IPS DF 19.7 (cell line): ENCODE measurements at regions not wholly inside any gene's neighbourhood (a gene's known extent, or its start where the extent isn't known, plus 50 kb on each side); places are given as distances from the start of the nearest gene placed in this dataset.
"Not testable (repeated sequence)": the region's sequence is repeated elsewhere in the genome, so short reads cannot be mapped to it uniquely, and the experiment has no call there.

Experiments
- DNase-seq: peaks from one replicate; pipeline ENCODE4 v3.0.0-alpha.2; 2013; ENCODE audit warnings: low read depth, low spot score

DNA sequence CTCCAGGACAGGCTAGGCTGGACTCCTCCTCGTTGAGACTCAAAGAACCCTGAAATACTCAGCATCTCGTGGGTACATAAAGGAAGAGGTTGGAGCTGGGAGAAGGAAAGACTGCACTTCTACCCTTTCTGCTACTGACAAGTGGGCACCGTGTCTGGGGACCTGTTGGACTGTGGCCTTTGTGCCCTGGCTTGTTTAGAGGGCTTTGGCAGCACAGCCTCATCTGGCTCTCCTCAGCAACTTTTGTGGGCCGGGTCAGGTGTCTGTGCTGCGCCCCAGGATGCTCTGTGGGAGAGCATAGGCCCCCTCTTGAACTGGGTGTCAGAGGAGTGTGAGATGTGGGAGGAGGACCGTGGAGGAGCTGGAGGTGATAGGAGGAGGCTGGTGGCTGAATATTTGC, 142.4 kb downstream of the FCRL5 start:
- no peak for DNase-seq

DNA sequence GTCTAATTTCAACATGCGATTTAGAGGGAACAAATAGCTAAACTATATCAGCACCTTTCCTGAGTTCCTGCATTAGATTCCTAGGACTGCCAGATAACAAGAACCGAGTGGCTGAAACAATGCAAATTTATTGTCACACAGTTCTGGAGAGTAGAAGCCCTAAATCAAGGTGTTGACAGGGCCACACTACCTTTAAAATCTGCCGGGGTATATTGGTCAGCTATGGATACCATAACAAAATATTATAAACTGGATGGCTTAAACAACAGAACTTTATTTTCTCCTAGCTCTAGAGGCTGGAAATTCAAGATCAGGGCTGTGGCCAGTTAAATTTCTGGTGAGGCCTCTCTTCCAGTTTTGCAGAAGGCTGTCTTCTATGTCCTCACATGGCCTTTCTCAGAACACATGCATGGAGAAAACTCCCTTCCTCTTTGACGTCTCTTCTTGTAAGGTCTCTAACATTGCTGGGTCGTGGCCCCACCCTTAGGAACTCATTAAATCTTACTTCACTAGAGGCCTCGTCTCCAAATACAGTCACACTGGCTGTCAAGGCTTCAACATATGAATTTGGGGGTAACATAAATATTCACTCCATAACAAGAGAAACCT, 144.3 kb downstream of the FCRL5 start:
- no peak for DNase-seq

DNA sequence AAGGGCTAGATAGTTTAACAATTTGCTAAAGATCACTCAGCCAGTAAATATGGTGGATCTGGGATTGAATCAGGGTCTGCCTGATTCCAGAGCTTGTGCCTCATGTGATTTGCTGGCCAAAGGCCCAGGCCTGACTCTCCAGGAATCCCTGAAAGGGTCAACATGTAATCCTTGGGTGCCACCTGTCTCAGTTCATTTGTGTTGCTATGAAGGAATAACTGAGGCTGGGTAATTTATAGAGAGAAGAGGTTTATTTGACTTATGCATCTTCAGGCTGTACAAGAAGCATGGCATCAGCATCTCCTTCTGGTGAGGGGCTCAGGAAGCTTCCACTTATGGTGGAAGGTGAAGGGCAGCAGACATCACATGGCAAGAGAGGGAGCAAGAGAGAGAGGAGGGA, 144.9 kb downstream of the FCRL5 start:
- no peak for DNase-seq

DNA sequence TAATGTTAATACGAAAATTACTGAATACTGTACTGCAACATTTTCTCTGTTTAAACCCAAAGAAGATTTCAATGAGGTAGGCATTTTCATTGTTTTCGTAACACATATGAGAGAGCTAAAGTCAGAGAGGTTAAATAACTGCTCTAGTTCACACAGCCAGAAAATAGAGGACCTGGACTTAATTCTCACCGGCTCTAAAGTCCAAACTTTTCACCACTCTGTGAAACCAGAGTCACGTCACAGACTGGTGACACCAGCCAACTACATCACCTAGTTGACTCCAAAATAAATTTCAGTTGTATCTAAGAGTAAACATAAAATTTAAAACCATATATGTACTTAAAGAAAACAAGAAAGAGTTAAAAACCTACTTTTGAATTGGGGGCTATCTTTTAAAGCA, 146.7 kb downstream of the FCRL5 start:
- DNase-seq: no peak

DNA sequence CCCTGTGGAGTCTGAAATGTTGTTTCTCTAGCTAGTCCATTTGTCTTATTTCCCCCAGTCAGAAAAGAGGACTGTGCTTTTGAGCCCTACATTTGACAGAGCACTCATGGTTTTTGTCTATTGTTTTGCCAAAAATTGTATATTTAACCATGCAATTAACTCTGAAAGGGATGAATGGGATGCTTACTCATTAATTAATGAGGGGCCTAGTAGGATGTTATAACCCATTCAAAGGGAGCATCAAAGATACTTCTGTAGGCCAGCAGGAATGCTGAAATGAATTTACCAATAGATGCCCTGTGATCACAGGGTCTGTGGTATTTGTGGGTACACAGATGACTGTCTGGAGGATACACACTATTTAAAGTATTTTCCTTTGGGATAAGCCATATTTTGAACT, 147.7 kb downstream of the FCRL5 start:
- DNase-seq: no peak

DNA sequence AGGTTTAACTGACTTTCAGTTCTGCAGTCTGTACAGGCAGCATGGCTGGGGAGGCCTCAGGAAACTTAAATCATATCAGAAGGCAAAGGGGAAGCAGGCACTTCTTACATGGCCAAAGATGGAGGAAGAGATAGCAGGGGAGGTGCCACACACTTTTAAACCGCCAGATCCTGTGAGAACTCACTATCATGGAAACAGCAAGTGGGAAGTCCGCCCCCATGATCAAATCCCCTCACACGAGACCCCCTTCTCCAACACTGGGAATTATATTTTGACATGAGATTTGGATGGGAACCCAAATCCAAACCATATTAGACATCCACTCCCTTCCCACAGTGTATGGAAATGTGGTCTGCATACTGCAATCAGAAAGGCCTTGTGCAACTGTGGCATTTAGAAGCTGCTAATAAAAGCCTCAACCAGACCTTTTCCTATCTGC, 148.2 kb downstream of the FCRL5 start:
- DNase-seq: no peak

DNA sequence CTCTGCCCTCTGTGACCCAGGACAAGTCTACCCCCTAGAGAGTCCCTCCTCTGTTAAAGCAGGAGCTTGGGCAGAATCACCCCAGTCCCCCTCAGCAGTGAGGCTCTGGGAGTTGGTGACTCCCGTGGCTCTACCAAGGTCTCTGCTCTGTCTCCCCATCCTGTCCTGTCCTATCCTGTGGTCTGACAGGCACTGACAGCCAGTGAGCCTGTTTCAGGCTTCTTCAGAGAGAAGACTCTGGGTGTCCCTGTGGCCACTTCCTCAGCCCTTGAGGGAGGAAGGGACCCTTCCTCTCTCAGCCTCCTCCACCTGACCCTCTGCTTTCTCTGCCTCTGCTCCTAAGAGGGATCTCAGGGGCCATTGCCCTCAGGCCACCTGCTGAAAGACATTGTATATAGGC, 148.7 kb downstream of the FCRL5 start:
- no peak for DNase-seq

DNA sequence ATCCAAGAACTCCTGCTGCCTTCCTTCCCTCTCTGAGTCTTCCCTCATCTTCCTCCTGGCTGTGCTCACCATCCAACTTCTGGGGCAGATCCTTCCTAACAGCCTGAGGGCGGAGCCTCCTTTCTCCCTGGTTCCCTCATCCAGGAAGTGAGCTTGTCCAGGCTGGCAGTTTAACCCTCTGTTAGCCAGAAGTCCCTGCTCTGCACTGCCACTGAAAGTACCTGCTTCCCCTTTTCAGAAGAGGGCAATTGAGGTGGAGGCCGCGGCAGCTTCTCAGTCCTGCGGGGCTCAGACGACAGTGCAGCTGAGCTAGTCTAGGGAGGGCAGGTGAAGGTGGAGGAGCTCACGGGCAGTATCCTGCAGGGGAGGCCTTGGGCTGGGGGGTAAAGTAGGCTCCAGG, 149.1 kb downstream of the FCRL5 start:
- peak; percentile 35 for DNase-seq

DNA sequence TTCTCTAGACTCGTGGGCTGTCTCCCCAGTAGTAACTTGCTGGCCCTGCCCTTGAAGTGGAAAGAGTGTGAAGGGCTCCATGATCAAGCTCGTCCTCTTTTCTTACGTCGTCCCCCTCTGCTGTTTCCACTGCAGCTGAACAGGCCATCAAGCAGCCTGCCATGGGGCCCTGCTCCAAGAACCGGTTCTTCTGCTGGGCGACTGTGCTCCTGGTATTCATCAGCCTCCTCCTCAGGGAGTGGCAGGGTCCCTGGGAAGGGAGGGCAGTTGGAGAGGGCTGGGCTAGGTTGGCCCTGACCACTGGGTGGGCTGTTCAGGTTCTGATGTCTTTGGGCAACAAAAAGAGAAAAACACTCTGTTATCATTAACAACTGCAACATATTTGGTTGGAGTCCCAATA, 151.5 kb downstream of the FCRL5 start:
- no peak for DNase-seq

DNA sequence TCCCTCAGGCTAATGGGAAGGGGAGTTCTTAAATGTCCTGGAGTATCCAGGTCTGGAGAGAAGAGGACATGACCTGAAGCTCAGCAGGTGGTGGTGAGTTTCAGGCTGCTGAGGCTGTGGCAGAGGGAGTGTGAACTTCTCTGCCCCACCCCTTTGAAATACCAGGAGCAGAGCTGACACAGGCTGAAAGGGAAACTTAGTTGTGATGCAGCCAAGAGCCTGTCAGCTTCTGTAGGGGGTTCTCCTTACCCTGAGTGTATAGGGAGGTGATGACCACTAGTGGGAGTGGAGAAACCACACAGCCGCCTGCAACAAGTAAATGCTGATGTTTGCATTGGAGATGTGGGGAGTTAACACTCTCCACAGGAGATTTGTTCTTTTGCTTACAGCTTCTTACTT, 152.3 kb downstream of the FCRL5 start:
- DNase-seq: no peak

DNA sequence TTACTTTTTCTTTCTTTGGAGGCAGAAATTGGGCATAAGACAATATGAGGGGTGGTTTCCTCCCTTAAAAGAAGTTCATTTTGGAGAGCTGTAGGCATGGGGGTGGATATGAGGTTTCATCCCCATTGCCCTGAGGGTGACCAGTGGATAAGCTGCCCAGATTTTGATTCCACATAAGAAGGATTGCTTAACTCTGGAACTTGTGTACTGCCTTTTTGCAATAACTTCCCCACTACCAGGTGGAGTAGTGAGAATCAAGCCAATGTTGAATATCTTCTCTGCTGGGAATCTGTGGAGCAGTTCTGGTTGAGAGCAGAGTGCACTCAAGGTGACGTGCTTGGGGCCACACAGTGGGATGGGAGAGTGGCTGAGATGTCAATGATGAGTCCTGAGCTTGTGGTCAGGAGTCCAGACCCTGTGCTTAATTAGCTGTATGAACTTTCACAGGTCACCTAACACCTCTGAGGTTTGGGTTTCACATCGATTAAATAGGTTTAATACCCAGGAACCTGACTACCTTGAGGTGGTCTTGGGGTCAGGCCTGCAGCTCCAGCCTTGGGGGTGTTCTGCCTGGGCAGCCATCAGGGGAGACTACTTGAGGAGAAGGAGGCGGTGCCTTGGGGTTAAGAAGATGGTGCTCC, 152.9 kb downstream of the FCRL5 start:
- DNase-seq: no peak

DNA sequence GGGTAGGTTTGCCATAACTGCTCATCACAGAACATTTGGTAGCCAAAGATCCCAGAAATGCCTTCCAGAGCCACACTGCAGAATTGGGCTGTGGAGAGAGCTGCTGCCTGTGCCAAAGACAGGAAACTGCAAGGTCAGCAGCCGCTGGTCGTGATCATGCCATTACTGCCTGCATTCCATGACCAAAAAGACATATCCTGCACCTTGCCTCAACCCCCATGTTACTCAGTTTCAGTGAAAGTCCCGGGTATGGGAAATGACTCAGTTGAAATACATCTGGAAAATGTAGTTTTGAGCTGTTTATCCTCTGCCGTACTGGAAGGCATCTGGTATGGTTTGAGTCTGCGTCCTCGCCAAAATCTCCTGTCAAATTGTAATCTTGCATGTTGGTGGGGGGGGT, 161.7 kb downstream of the FCRL5 start:
- DNase-seq: no peak

DNA sequence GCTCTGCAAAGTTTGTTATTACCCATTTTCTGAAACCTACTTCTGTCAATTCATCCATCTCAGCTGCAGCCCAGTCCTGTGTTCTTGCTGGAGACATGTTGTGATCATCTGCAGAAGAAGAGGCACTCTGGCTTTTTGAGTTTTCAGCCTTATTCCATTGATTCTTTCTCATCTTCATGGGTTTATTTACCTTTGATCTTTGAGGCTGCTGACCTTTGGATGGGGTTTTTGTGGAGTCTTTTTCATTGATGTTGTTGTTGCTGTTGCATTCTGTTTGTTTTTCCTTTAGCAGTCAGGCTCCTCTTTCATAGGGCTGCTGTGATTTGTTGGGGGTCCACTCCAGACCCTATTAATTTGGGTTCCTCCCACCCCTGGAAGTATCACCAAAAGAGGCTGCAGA, 164.3 kb downstream of the FCRL5 start:
- DNase-seq: no peak

DNA sequence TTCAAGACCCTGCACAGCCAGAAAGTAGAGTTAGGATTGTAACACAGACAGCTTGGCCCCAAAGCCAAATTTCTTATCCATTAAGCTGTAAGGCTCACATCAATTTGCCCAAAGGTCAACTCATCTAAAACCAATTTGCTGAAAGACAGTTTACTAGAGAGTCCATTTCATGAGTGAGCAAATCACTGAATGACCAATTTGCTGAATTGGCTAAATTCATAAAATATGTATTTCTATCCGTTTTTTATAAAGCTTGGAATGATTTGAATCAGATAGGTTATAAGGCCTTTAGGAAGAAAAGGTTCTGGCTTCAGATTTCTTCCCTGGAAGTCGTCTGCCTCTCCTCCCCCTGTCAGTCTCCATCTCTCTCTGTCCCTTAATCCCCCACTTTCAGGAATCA, 168.1 kb downstream of the FCRL5 start:
- no peak for DNase-seq

DNA sequence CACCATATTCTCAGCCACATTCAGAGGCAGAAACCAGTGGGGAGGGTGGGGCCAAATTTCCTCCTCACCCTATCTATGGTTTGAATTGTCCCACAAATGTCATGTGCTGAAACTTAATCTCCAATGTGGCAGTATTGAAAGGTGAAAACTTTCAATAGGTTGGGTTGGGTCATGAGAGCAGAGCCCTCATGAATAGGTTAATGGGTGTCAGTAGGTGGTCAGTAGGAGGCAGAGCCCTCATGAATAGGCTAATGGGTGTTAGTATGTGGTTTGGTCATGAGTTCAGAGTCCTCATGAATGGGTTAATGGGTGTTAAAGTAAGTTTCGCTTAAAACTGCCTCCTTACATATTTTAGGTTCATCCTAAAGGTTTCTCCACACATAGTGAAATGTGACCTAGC, 170.0 kb downstream of the FCRL5 start:
- no peak for DNase-seq

DNA sequence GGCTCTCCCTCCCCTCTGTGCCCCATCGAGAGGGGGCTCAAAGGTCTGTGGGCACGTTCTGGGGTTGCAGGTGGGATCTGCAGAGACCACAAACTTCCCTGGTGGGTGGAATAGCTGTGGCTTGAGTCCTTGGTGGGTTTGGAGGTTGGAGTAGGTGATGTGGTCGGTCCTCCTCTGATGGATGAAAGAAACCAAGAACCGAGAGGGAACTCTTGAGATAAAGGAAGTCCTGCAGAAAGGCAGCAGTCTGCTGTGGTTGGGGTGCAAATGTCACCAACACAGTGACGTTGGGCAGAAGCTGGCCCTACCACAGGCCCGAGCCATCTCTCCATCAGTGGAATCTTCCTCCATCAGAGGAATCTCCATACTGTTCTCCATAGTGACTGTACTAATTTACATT, 171.8 kb downstream of the FCRL5 start:
- DNase-seq: no peak

DNA sequence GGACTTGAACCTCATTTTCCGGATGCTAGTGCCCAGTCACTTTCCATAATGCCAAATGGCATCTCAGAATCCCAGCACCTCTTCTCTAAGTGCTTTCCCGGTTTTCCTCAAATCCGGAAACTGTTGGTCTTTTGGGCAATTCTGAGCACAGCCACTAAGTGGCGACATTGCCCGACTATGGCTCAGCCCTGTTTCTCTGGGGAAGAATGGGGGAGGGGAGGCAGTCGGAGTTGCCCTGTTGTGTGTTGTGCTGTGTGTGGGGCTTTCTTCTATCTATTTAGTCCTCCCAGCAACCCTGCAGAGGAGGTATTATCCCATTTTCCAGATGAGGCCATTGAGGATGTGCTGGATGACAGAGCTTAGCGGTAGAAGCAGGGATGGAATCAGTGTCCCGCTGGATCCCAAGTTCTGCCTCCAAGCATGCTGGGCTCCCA, 175.0 kb downstream of the FCRL5 start:
- DNase-seq: not testable (repeated sequence)

DNA sequence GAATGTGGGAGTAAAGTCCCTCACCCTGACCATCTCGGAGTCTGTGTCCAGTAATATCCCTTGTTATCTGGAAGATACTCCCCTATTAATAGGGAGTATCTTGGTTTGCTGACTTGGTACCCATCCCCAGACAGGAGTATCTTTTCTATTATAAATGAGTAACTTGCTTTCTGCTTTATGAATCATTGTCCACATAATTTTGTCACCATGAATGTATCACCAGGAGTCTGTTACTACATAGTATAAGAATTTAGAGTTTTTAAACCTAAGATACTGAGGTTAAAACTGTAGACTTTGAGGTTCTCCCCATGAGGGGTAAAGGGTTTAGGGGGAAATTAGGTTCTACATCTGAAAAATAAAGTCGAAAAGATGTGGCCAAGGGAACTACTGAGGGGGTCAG, 175.6 kb downstream of the FCRL5 start:
- DNase-seq: no peak

DNA sequence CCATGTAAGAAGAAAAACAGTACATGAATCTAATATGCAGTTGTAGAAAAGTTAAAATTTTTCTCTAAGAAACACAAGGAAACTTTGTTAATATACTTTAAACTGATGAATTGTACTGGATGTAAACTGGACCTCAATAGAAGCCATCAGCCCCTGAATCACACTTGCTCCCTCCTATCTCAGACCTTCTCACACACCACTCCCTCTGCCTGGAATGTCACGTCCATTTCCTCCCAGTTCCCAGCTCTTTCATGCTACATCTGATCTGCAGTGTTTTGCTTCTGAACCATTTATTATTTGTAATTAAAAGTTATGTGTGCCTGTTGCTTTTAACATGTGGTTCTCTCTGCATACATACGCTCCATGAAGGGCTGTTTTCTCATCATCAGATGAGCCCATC, 180.0 kb downstream of the FCRL5 start:
- not testable (repeated sequence) for DNase-seq

DNA sequence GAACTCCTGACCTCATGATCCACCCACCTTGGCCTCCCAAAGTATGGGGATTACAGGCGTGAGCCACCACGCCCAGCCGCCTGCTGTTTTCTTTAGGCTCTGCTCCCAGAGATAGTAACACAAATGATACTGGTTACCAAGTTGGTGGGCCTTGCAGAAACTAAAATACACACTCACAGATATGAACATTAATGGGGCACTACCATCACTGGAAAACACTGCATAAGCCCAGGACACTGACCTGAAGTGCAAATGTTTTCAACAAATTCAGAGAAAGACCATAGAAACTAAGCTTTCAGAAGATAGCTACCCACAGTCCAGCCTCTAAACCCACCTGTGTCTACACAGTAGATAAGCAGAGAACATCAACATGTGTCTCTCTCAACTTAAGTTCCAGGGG, 180.5 kb downstream of the FCRL5 start:
- DNase-seq: no peak

DNA sequence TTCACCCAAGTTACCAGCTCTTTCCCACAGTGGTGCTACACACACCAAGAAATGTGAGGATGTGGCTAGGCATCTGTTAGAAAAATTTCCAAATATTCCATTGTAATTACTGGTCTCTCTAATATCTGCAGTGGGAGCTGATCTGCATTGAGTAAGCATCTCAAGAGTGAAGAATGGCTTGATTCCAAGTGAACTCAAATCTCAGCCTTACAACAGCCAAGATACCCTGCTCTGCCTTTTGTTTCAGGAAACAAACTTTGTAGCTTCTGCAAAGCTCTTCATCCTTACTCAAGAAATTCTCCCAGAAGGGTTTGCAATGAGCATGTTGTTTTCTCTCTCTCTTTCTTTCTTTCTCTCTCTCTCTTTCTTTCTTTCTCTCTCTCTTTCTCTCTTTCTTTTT, 181.1 kb downstream of the FCRL5 start:
- no peak for DNase-seq

DNA sequence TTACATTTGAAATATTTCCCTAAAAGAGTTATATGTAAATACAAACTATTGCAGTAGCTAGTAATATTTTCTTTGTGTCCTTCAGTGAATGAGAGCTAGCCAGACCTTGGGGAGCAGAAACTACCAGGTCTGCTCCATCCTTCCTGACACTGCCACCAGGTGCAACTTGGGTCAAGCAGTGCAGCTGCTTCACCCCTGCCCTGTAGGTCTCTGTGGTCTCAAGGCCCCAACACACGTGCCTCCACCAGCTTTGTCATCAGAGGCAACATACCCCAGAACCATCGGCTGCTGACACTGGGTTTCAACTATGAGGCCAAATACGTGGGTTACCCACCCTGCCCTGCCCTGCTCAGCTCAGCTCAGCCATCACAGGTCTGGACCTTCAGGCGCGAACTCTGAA, 181.6 kb downstream of the FCRL5 start:
- DNase-seq: no peak

DNA sequence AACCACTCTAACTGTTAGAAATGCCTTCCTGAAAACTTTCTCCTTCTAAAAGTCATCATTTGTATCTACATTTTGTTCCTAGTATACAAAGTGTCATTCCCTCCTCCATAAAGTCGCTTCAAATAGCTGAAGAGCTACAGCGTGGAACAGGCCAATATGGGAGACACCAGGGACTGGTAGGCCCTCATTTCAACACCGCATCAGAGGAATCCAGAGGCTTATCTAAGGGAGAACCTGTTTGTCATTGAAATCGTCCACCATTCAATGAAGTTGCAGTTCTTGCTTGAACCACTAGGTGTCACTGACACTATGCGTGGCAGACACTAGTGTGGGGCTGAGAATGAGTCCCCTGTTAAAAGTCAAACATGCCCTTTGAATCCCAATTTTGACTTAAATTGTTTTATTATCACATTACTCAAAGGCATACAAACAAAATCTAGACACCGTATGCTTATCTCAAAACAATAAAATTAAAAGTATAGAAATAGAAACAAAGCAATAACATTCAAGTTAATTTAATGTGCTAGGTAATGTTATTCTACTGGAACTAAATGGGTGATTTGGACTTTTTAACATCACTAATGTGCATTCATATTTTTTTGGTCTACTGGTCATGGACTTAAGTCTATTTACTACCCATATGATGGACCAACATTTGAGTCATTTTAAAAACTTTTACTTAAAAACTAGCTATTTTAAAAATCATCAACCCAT, 182.3 kb downstream of the FCRL5 start:
- DNase-seq: peak; percentile 56
